AG04450 (cell line): ENCODE measurements at regions not wholly inside any gene's neighbourhood (a gene's known extent, or its start where the extent isn't known, plus 50 kb on each side); places are given as distances from the start of the nearest gene placed in this dataset.

ENCODE experiments used
- CTCF ChIA-PET: fragments of 300-600, 350-600 bp; formaldehyde crosslinking; extraction: SDS; loops from one replicate; lab custom pipeline; 2022; ENCODE audit warnings: antibody characterized with exemption, inconsistent platforms; lab: Charles Lee
- POLR2A ChIA-PET: fragments of 350-600 bp; formaldehyde crosslinking; extraction: SDS; loops from one replicate; lab custom pipeline; 2021; ENCODE audit warnings: antibody characterized with exemption, inconsistent platforms; lab: Yijun Ruan, JAX
- DNase-seq: peaks from one replicate; pipeline ENCODE4 v3.0.0-alpha.2; 2011; ENCODE audit warnings: low read depth, low spot score
- H3K27ac ChIP-seq: one replicate; pipeline ENCODE4 v1.5.1; 2012; ENCODE audit warnings: low read depth, low read length, control low read depth
- H3K27me3 ChIP-seq: one replicate; pipeline ENCODE4 v1.6.0; 2012; ENCODE audit warnings: low read length; ENCODE audit not compliant: control insufficient read depth, insufficient read depth
- H3K4me3 ChIP-seq: 2 replicates; pipeline ENCODE4 v1.5.1; 2011; ENCODE audit warnings: mild to moderate bottlenecking, low read depth, low read length, control low read depth
- H3K9me3 ChIP-seq: 2 replicates; pipeline ENCODE4 v1.5.1; 2012; ENCODE audit warnings: low read length; ENCODE audit not compliant: control insufficient read depth, insufficient read depth
- TF ChIP-seq, protein P1 (sequence below): IDR thresholded peaks from 2 replicates; pipeline ENCODE4 v1.5.1; 2011; ENCODE audit warnings: low read depth, low read length, control low read depth, inconsistent platforms

DNA sequence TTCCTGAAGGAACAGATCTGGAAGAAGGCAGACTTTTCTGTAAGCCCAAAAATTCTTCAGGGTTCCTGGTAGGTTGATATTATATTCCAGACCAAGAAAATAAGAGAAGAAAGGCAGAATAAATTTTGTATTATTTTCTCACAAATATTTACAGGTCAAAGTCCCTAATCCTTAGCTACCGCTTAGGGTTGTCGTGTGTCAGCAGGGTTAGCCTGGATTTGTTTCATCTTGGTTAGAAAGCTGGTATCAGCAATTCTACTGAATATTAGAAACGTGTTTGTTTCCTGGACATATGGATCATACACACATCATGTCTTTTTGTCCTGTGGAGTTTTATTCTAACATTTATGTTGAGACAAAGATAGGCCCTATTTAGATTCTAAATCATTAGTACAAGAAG is 232.9 kb upstream of the CXXC4 start:
- no peaks in the 10 kb centered on the region for H3K27me3 ChIP-seq
- POLR2A ChIA-PET, result no interaction called here
- TF ChIP-seq, protein P1, sequence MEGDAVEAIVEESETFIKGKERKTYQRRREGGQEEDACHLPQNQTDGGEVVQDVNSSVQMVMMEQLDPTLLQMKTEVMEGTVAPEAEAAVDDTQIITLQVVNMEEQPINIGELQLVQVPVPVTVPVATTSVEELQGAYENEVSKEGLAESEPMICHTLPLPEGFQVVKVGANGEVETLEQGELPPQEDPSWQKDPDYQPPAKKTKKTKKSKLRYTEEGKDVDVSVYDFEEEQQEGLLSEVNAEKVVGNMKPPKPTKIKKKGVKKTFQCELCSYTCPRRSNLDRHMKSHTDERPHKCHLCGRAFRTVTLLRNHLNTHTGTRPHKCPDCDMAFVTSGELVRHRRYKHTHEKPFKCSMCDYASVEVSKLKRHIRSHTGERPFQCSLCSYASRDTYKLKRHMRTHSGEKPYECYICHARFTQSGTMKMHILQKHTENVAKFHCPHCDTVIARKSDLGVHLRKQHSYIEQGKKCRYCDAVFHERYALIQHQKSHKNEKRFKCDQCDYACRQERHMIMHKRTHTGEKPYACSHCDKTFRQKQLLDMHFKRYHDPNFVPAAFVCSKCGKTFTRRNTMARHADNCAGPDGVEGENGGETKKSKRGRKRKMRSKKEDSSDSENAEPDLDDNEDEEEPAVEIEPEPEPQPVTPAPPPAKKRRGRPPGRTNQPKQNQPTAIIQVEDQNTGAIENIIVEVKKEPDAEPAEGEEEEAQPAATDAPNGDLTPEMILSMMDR, result no peak
- H3K27ac ChIP-seq, result no peak overlapping the region
- no peak overlapping the region for H3K4me3 ChIP-seq
- H3K9me3 ChIP-seq, result no peaks in the 10 kb centered on the region
- DNase-seq, result no peak
- CTCF ChIA-PET, result no interaction called here

DNA sequence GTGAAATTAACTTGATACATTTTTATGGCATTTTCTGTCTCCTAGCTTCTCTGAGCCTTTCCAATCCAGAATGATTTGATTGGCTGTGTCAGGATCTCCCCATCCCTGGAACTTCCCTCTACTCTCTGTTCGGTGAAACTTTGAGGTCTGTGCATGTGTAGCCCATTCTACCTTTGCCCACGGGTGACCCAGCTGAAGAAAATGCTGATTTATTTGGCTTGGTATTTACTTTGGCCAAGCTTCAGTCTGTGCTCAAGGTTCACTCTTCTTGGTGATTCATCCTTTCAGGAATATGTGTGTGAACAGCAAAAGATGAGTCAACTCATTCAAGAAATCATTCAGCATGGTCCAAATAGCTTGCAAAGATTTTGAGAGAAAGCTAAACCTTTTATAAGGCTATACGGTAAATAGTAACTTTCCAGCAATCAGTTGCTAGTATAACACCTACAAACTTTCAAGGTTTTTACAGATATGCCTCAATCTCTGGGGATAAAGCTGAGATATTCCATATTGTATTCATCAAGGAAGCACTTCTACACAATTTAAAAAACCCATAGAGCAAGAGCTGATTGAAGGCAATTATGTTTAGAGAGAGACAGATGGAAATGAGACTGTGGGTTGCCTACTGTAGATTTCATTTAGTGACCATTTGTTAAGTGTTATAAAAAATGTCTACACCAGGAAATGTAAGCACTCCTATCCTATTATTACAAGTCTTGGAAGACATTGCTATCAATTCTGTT is 233.9 kb upstream of the CXXC4 start:
- ChIA-PET CTCF (interaction anchor here (0.6 kb wide), 1 partner anchor 8 kb away, joined by 4 read pairs; no protein-coding TSS in a partner anchor), POLR2A (no interaction called here)
- Histone ChIP-seq H3K4me3 (no peak overlapping the region), H3K27ac (no peak overlapping the region), H3K27me3 (no peaks in the 10 kb centered on the region), H3K9me3 (no peaks in the 10 kb centered on the region)
- DNase-seq, result peak; percentile 47
- TF ChIP-seq, protein P1, result no peak

DNA sequence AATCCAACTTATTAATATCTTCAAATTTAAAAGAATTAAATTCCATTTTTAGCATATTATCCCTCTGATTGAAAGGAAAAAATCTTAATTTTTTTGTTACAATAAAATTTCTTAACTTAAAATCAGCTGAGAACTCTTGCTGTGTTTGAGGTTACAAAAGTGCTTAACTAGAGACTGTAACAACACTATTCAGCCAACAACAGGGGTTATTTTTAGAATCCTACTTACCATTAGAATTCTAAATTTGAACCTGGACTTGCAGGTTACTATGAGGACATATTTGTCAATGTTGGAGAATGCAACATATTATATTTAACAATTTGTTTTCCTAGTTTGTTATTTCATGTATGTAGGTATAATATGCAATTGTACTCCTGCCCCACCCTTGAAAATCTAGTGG is 238.1 kb upstream of the CXXC4 start:
- TF ChIP-seq, protein P1, result no peak
- ChIA-PET POLR2A (no interaction called here), CTCF (no interaction called here)
- Histone ChIP-seq H3K9me3 (no peaks in the 10 kb centered on the region), H3K27ac (no peak overlapping the region), H3K27me3 (no peaks in the 10 kb centered on the region), H3K4me3 (no peak overlapping the region)
- no peak for DNase-seq

DNA sequence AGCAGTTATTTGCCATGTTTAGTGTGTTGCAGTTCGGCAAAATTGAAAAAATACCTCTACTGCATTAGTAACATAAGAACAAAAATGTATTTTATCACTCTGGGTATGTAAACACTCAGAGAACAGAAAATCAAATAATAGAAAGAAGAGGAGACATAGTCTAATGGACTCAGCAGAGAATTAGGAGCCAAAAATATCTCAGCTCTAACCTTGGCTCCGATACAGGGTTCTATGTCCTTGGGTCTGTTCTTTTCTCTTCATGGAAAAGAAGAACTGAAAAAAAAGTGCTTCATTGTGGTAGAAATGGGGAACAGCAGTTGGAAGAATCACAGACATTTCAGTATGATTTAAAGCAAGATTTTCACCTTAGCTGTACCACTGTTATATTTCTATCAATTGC is 240.5 kb upstream of the CXXC4 start:
- DNase-seq, result no peak
- ChIA-PET CTCF (no interaction called here), POLR2A (no interaction called here)
- Histone ChIP-seq H3K4me3 (no peak overlapping the region), H3K27ac (no peak overlapping the region), H3K9me3 (no peaks in the 10 kb centered on the region), H3K27me3 (no peaks in the 10 kb centered on the region)
- TF ChIP-seq, protein P1, result no peak

DNA sequence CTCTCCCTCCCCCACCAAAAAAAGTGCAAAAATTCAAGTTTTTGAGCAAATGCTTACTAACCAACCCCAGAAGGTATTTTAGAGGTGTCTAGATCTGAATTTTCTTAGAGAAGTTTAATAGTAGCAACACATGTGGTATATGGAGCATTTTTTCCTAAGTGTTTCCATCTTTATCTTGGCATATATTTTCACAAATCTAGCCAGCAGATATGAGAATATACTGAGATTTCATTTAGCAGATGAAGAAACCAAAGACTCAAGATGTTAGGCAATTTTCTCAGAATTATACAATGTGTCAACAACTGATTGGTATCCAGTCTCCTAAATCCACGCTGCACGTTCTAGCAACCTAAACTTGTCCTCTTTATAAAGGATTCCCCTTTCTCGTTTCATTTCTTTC is 245.5 kb upstream of the CXXC4 start:
- Histone ChIP-seq H3K27me3 (no peaks in the 10 kb centered on the region), H3K4me3 (no peak overlapping the region), H3K27ac (no peak overlapping the region), H3K9me3 (no peaks in the 10 kb centered on the region)
- TF ChIP-seq, protein P1, result no peak
- no peak for DNase-seq
- ChIA-PET CTCF (interaction anchor here (0.5 kb wide), 1 partner anchor 12 kb away, joined by 4 read pairs; no protein-coding TSS in a partner anchor), POLR2A (no interaction called here)
